Small intestine (tissue), 7 donors: ENCODE measurements at regions not wholly inside any gene's neighbourhood (a gene's known extent, or its start where the extent isn't known, plus 50 kb on each side); places are given as distances from the start of the nearest gene placed in this dataset.

ENCODE experiments used
- DNase-seq, 2 donors: peaks; one replicate each; pipeline versions ENCODE4 v3.0.0 to v3.0.0-alpha.2; 2013
- FAIRE-seq: peaks from 2 replicates; lab custom pipeline; 2012; peaks lifted over from hg19 to GRCh38; lab: Jason Lieb, UNC
- H3K27ac ChIP-seq, 3 donors: one replicate each; pipeline ENCODE4 v1.5.1; 2013; ENCODE audit warnings: low read length in 2 of 3, mild to moderate bottlenecking in 2 of 3, control low read depth in 1 of 3, inconsistent platforms in 1 of 3, low read depth in 1 of 3, moderate library complexity in 1 of 3
- H3K27me3 ChIP-seq, 3 donors: one replicate each; pipeline ENCODE4 v1.6.1; 2013; ENCODE audit warnings: low read length in 3 of 3, inconsistent platforms in 1 of 3; ENCODE audit not compliant: control insufficient read depth in 3 of 3, insufficient read depth in 3 of 3
- H3K36me3 ChIP-seq, 3 donors: one replicate each; pipeline ENCODE4 v1.6.1; 2013; ENCODE audit warnings: low read length in 3 of 3, inconsistent platforms in 1 of 3, low read depth in 1 of 3, mild to moderate bottlenecking in 1 of 3, moderate library complexity in 1 of 3; ENCODE audit not compliant: control insufficient read depth in 3 of 3, insufficient read depth in 2 of 3
- H3K4me1 ChIP-seq, 3 donors: one replicate each; pipeline ENCODE4 v1.6.1; 2013; ENCODE audit warnings: low read length in 2 of 3, inconsistent platforms in 1 of 3, low read depth in 1 of 3, mild to moderate bottlenecking in 1 of 3, moderate library complexity in 1 of 3; ENCODE audit not compliant: control insufficient read depth in 3 of 3, insufficient read depth in 2 of 3
- H3K4me3 ChIP-seq, 3 donors: one replicate each; pipeline ENCODE4 v1.5.1; 2013; ENCODE audit warnings: low read length in 3 of 3, control low read depth in 1 of 3, inconsistent platforms in 1 of 3, low read depth in 1 of 3, mild to moderate bottlenecking in 1 of 3, moderate library complexity in 1 of 3
- H3K9me3 ChIP-seq, 2 donors: one replicate each; pipeline ENCODE4 v1.6.1; 2013; ENCODE audit warnings: low read depth in 1 of 2, low read length in 1 of 2; ENCODE audit not compliant: control insufficient read depth in 2 of 2, insufficient read depth in 1 of 2
- WGBS, 3 donors: extraction: QIAGEN DNeasy Blood & Tissue Kit; methylation state at CpG; one replicate each; pipeline ENCODE4 v1.1.7; 2013; 5-methylcytosine and 5-hydroxymethylcytosine counted together
- donor health status: healthy with polysubstance abuse.
- donor health status: control.
- donor health status: control.
- donor health status: Bipolar disorder and iron deficiency.
- donor health status: healthy.

DNA sequence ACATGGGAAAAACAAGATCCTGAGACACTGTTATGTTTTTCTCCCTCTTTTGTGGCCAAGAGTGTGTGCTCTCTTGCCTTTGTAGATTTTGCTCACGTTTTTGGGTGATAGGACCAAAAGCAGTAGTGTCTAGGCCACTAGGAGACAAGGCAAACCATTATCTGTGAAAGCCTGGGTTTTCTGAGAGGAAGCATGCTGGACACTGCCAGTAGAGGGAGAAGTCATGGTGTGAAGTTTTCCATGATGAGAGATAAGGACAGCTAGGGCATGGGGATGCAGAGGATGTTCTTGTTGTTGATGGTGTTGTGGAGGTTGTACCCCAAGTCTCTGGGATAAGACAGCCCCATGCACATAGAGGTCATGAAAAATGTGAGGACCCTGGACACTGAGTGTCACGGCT is 285.3 kb downstream of the SOX11 start:
- Histone ChIP-seq H3K4me3 (no peak overlapping the region), H3K9me3 (no peaks in the 10 kb centered on the region), H3K4me1 (peaks cover 0 to 4% (median 0%) of the 10 kb centered on the region in 3 donors), H3K27me3 (peaks cover 0 to 4% (median 0%) of the 10 kb centered on the region in 3 donors), H3K36me3 (no peaks in the 10 kb centered on the region), H3K27ac (no peak overlapping the region)
- DNase-seq: no peak
- no peak for FAIRE-seq
- WGBS, 3 donors: 41 to 68% (median 56%) methylated on average over 2 of the region's 2 CpGs

DNA sequence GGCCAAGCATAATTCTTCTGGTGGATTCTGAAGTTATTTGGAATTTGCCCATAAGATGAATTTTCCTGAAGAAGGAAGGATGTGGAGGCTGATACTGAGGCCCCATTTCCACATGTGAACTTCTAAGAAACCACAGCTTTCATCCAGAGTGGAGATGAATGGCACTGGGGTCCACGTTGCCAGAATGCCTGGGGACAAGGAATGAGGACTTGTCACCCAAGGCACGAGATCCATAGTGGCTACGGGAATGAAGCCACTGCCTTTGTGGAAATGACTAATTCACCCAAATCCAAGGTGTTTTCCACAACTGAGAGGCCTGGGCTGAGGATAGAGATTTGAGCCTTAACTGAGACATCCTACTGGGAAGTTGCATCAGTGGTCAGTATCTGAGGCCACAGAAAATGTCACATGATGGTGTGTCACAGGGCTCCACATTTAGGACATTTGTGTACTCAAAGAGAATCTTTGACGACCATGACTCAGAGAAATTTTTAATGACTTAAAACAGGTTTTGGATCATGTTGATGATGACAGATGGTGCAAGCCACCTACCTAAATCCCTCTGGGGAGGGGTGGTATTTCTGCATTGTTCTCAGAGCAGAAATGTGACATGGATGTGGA is 286.1 kb downstream of the SOX11 start:
- FAIRE-seq (no peak), DNase-seq (no peak)
- no peak overlapping the region for H3K4me3 ChIP-seq
- peaks cover 0 to 4% (median 0%) of the 10 kb centered on the region in 3 donors for H3K4me1 ChIP-seq
- H3K36me3 ChIP-seq: no peaks in the 10 kb centered on the region
- peaks cover 0 to 4% (median 0%) of the 10 kb centered on the region in 3 donors for H3K27me3 ChIP-seq
- H3K27ac ChIP-seq: no peak overlapping the region
- H3K9me3 ChIP-seq: no peaks in the 10 kb centered on the region
- 86 to 89% (median 87%) methylated on average over 4 of the region's 4 CpGs for WGBS, 3 donors

DNA sequence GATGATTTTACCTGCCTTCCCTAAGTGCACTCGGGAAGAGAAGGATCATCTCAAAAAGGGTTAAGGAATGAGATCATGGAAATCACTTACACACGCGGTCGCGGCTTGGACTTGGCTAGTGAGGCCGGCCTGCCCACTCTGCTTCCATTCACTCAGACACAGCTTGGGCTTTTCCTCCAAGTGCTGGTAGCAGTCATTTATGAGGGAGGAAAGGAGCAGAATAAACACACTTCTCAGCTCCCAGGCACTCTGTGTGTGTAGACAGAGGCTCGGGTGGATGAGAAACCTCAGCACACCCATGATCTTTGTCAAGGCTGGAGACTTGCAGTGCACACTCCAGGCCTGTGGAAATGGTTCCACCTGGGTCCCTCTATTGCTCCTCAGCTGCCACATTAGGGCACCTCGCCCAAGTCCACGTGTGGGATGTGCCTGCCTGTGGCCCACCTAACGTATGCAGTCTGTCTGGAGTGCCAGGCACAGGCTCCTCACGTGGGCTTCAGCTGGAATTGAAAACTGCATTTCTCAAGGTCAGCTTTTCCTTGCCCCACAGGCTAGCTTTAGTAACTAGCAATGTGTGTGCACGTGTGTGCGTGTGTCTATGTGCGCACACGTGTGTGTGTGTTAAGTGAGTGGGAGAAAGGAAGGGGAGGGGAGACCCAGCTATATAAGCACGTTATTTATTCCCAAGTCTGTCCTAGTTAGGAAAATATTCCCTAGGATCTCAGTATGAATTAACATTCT is 288.4 kb downstream of the SOX11 start:
- Histone ChIP-seq H3K4me3 (no peak overlapping the region), H3K9me3 (no peaks in the 10 kb centered on the region), H3K4me1 (peaks cover 0 to 4% (median 0%) of the 10 kb centered on the region in 3 donors), H3K27me3 (peaks cover 0 to 4% (median 2%) of the 10 kb centered on the region in 3 donors), H3K27ac (no peak overlapping the region), H3K36me3 (no peaks in the 10 kb centered on the region)
- FAIRE-seq (no peak), DNase-seq (peak in 1 of 2 donors; percentile 5)
- WGBS, 3 donors: 68 to 73% (median 71%) methylated on average over 16 of the region's 16 CpGs

DNA sequence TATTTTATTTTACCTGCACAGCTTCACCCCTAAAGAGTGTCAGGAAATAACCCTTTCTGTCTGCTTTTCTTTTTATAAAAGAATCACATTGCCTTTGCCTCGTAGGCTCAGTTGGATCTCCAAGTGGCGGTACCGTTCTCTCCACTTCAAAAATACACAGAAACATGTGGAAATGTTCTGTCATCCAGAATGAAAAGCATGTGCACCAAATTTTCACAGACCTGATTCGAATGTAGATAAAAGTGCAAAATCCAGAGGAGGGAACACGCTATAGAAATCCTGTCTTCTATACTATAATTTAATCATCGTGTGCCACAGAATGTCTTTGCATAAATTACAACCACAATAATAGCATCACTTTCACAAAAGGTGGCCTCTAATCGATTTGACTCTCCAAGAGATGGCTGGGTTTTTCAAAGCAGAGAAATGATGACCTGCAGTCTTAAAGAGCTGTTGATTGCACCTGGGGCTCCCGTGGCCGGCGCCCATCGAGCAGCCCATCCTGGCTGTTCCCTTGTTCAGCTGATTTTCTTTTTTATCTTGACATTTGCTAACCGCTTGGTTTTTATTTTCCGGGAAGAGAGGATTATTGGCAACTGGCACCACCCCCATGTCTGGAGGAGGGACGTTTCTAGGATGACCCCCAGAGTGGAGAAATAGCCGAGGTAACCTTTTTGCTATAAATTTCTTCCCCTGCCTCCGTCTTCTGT is 290.2 kb downstream of the SOX11 start:
- 81 to 86% (median 85%) methylated on average over 16 of the region's 16 CpGs for WGBS, 3 donors
- FAIRE-seq (no peak), DNase-seq (no peak)
- Histone ChIP-seq H3K27me3 (peaks cover 0 to 4% (median 2%) of the 10 kb centered on the region in 3 donors), H3K27ac (no peak overlapping the region), H3K4me3 (no peak overlapping the region), H3K36me3 (no peaks in the 10 kb centered on the region), H3K4me1 (peaks cover 0 to 4% (median 0%) of the 10 kb centered on the region in 3 donors), H3K9me3 (no peaks in the 10 kb centered on the region)

DNA sequence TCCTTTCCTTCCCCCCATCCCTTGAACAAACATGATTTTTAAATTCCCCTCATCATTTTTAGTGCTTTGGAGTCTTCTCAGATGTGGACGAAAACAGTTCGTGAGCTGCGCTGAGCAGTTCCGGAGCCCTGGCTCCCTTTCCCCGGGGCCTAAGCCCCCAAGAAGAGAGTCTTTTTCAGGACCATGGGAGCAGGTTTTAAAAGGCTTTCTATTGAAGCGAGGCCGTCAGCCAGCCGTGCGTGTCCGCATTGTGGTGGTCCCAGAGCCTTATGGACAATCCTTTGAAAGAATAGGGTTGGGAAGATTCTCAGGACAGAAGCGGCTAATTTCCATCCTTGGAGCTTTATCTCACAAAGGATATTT is 290.7 kb downstream of the SOX11 start:
- no peaks in the 10 kb centered on the region for H3K36me3 ChIP-seq
- no peak for DNase-seq
- H3K4me3 ChIP-seq: no peak overlapping the region
- no peak overlapping the region for H3K27ac ChIP-seq
- 94 to 95% (median 95%) methylated on average over 11 of the region's 11 CpGs for WGBS, 3 donors
- no peaks in the 10 kb centered on the region for H3K9me3 ChIP-seq
- peaks cover 0 to 4% (median 0%) of the 10 kb centered on the region in 3 donors for H3K4me1 ChIP-seq
- peaks cover 0 to 4% (median 2%) of the 10 kb centered on the region in 3 donors for H3K27me3 ChIP-seq
- no peak for FAIRE-seq

DNA sequence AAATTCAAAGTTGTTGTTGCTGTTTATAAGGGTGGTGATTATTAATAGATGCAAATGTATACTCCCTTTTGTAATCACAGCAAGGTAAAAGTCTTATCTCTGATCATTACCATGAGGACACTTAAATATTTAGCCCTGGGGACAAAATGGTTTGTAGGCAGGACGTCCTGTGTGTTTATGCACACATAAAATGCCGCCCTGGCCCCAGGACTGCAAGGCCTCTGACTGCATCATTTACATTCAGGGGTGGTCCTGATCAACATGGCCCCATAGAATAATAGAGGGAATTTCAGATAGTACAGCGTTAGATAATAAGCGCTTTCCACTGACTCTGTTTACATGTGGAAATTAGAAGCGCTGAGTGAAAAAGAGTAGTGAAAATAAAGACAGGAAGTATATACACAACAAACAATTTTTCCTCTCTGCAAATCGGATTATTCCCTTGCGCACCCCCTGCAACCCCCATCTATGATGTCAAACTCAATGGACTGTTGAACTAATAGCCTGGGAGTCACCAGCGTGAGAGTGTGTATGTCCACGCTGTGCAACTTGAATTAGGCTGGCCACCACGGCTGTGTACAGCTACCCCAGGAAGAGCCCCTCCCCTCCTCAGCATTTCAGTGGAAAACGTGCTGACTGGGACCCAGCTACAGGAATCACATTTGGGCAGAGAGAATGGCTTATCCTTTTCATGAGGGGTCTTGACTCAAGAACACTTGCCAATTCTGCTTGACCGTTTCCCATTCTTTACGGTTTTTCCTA is 291.5 kb downstream of the SOX11 start:
- peaks cover 0 to 4% (median 0%) of the 10 kb centered on the region in 3 donors for H3K4me1 ChIP-seq
- WGBS, 3 donors: 85 to 87% (median 86%) methylated on average over 13 of the region's 13 CpGs
- DNase-seq (no peak), FAIRE-seq (no peak)
- H3K36me3 ChIP-seq: no peaks in the 10 kb centered on the region
- no peak overlapping the region for H3K4me3 ChIP-seq
- H3K9me3 ChIP-seq: no peaks in the 10 kb centered on the region
- peaks cover 0 to 4% (median 2%) of the 10 kb centered on the region in 3 donors for H3K27me3 ChIP-seq
- H3K27ac ChIP-seq: no peak overlapping the region

DNA sequence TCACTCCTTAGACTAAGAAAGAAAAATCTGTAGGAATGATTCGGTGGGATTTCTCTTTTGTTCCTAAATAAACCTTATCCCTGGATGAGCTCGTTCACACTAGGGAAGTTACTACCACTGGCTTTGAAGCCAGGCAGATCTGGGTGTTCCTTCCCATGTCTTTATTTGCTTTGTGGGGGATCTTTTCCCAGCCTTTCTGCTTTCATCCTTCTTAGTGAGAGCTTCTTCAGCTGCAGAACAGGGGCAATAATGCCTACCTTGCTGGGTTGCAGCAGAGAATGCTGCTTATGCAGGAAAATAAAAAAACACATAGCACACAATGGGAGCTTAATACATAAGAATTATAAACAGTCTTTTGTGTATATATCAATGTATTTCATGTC is 292.1 kb downstream of the SOX11 start:
- FAIRE-seq (no peak), DNase-seq (no peak)
- no peaks in the 10 kb centered on the region for H3K9me3 ChIP-seq
- peaks cover 0 to 4% (median 0%) of the 10 kb centered on the region in 3 donors for H3K4me1 ChIP-seq
- H3K27ac ChIP-seq: no peak overlapping the region
- H3K4me3 ChIP-seq: no peak overlapping the region
- H3K27me3 ChIP-seq: peaks cover 0 to 4% (median 2%) of the 10 kb centered on the region in 3 donors
- no peaks in the 10 kb centered on the region for H3K36me3 ChIP-seq
- WGBS, 3 donors: 75 to 78% (median 77%) methylated on average over 2 of the region's 2 CpGs

DNA sequence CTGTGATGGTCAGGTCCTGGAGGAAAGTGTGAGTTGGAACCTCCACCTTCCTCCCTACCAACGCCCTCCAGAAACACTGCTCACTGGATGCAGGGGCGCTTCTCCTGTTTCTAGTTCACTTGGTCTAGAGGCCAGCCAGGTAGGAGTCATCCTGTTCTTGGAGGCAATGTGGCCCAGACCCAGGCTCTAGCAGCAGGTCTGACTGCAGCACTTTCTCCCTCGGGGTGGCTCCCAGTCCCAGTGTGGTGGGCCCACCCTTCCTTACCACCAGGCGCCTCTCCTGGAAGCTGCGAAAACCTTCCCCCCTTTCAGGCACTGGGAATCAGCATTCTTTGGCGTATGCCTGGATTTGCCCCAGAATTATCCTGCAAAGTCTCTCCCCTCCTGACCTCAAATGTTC is 292.8 kb downstream of the SOX11 start:
- no peak overlapping the region for H3K4me3 ChIP-seq
- peaks cover 0 to 4% (median 0%) of the 10 kb centered on the region in 3 donors for H3K4me1 ChIP-seq
- H3K27me3 ChIP-seq: peaks cover 0 to 4% (median 2%) of the 10 kb centered on the region in 3 donors
- FAIRE-seq (no peak), DNase-seq (no peak)
- no peaks in the 10 kb centered on the region for H3K36me3 ChIP-seq
- no peak overlapping the region for H3K27ac ChIP-seq
- H3K9me3 ChIP-seq: no peaks in the 10 kb centered on the region
- 79 to 91% (median 88%) methylated on average over 6 of the region's 6 CpGs for WGBS, 3 donors
